B cell (primary cell): ENCODE measurements at regions not wholly inside any gene's neighbourhood (a gene's known extent, or its start where the extent isn't known, plus 50 kb on each side); places are given as distances from the start of the nearest gene placed in this dataset.

Experiments used
- ATAC-seq: fragments of 200-7000 bp; cut with Tn5 transposase; one replicate; pipeline ENCODE4 v1.10.0; 2021; ENCODE audit warnings: low read depth, mild to moderate bottlenecking, moderate number of reproducible peaks, moderate library complexity
- CTCF ChIA-PET: fragments of 350-600 bp; sonication (Branson Sonifier 250); formaldehyde crosslinking; loops from one replicate; lab custom pipeline; 2021; ENCODE audit warnings: antibody characterized with exemption, inconsistent platforms; lab: Charles Lee
- POLR2A ChIA-PET: fragments of 350-600 bp; sonication (Branson Sonifier 250); formaldehyde crosslinking; loops from one replicate; lab custom pipeline; 2021; ENCODE audit warnings: antibody characterized with exemption; lab: Charles Lee
- DNase-seq: peaks from one replicate; pipeline ENCODE4 v3.0.0; 2013
- H2AFZ ChIP-seq: 2 replicates; pipeline ENCODE4 v1.6.1; 2012; ENCODE audit warnings: mild to moderate bottlenecking, low read depth, low read length; ENCODE audit not compliant: insufficient read depth, poor library complexity, severe bottlenecking
- H3K27ac ChIP-seq, 2 donors: 1 replicate in 1 of 2; 2 replicates in 1 of 2; pipeline ENCODE4 v1.5.1; 2012 to 2013; ENCODE audit warnings: low read length in 2 of 2, mild to moderate bottlenecking in 2 of 2, moderate library complexity in 1 of 2
- H3K27me3 ChIP-seq, 4 experiments: fragments of 200-600 bp in 1 of 4; sonication (generic) in 1 of 4; replicated peaks in 1 of 4; 1 replicate in 2 of 4; 2 replicates in 2 of 4; pipeline versions ENCODE4 v1.6.1 to v1.7.0; 2013 to 2016; ENCODE audit warnings: low read length in 3 of 4, mild to moderate bottlenecking in 2 of 4, mixed read lengths in 1 of 4, moderate library complexity in 1 of 4; ENCODE audit not compliant: insufficient read depth in 4 of 4, control insufficient read depth in 3 of 4; ENCODE audit errors: control extremely low read depth in 1 of 4
- H3K36me3 ChIP-seq, 2 experiments: replicated peaks in 1 of 2; 1 replicate in 1 of 2; 2 replicates in 1 of 2; pipeline versions ENCODE4 v1.6.1 to v1.7.1; 2013; ENCODE audit warnings: low read length in 1 of 2; ENCODE audit not compliant: insufficient read depth in 2 of 2, control insufficient read depth in 1 of 2; ENCODE audit errors: control extremely low read depth in 1 of 2, extremely low read depth in 1 of 2
- H3K4me1 ChIP-seq, 2 donors: fragments of 200-600 bp in 1 of 2; sonication (generic) in 1 of 2; 1 replicate in 1 of 2; 2 replicates in 1 of 2; pipeline versions ENCODE4 v1.5.1 to v1.6.1; 2013 to 2017; ENCODE audit warnings: low read length in 2 of 2; ENCODE audit not compliant: control insufficient read depth in 2 of 2, insufficient read depth in 2 of 2
- H3K4me2 ChIP-seq: replicated peaks from 2 replicates; pipeline ENCODE3; 2012; ENCODE audit warnings: mild to moderate bottlenecking, low read depth, low read length; ENCODE audit not compliant: poor library complexity, severe bottlenecking
- H3K4me3 ChIP-seq, 5 experiments: fragments of 200-600 bp in 1 of 5; sonication (generic) in 1 of 5; 1 replicate in 3 of 5; 2 replicates in 2 of 5; pipeline versions ENCODE4 v1.5.1 to v1.7.0; 2011 to 2016; ENCODE audit warnings: low read length in 4 of 5, mild to moderate bottlenecking in 4 of 5, low read depth in 2 of 5, control low read depth in 1 of 5, moderate library complexity in 1 of 5; ENCODE audit not compliant: insufficient read depth in 1 of 5; ENCODE audit errors: control extremely low read depth in 1 of 5, extremely low read depth in 1 of 5
- H3K79me2 ChIP-seq: fragments of 200-600 bp; sonication (generic); one replicate; pipeline ENCODE4 v1.6.0; 2016; ENCODE audit warnings: low read length; ENCODE audit not compliant: control insufficient read depth, insufficient read depth
- H3K9ac ChIP-seq: fragments of 200-600 bp; sonication (generic); 2 replicates; pipeline ENCODE4 v1.6.1; 2017; ENCODE audit warnings: mild to moderate bottlenecking, low read length, moderate library complexity
- H3K9me3 ChIP-seq, 3 donors: one replicate each; pipeline versions ENCODE4 v1.6.1 to v1.7.1; 2013; ENCODE audit warnings: low read length in 2 of 3; ENCODE audit not compliant: control insufficient read depth in 2 of 3, insufficient read depth in 1 of 3; ENCODE audit errors: control extremely low read depth in 1 of 3
- H4K20me1 ChIP-seq: 2 replicates; pipeline ENCODE4 v1.6.0; 2012; ENCODE audit warnings: mild to moderate bottlenecking, low read length; ENCODE audit not compliant: insufficient read depth, control insufficient read depth, poor library complexity, severe bottlenecking
- H3K27ac Mint-ChIP-seq: one replicate; pipeline ENCODE4 v1.8.0; 2021; ENCODE audit warnings: mixed read lengths
- H3K27me3 Mint-ChIP-seq: one replicate; pipeline ENCODE4 v1.8.0; 2021; ENCODE audit warnings: mixed read lengths
- H3K4me1 Mint-ChIP-seq: one replicate; pipeline ENCODE4 v1.8.0; 2021; ENCODE audit warnings: mixed read lengths
- H3K4me3 Mint-ChIP-seq: one replicate; pipeline ENCODE4 v1.8.0; 2021; ENCODE audit warnings: mixed read lengths
- H3K9me3 Mint-ChIP-seq: one replicate; pipeline ENCODE4 v1.8.0; 2022; ENCODE audit warnings: mixed read lengths; ENCODE audit not compliant: insufficient read depth
- EZH2 ChIP-seq: IDR thresholded peaks from 2 replicates; pipeline ENCODE4 v1.6.1; 2012; ENCODE audit warnings: borderline replicate concordance, low read depth, mild to moderate bottlenecking, moderate library complexity, low read length; ENCODE audit not compliant: insufficient read depth, poor library complexity, severe bottlenecking
- WGBS: methylation state at CpG from one replicate; pipeline ENCODE4 v1.1.5; 2013; ENCODE audit warnings: missing lambda C conversion rate; ENCODE audit not compliant: insufficient coverage; 5-methylcytosine and 5-hydroxymethylcytosine counted together
- intact Hi-C: fragments of 100-400 bp; cut with micrococcal nuclease; formaldehyde crosslinking; loops from one replicate; pipeline ENCODE4 v1.10.0; 2022
- TF ChIP-seq, protein P1 (sequence below): fragments of 200-600 bp; IDR thresholded peaks from one replicate; pipeline ENCODE4 v1.8.0; 2022; ENCODE audit warnings: antibody characterized with exemption, mild to moderate bottlenecking

GRCh38 chr2:22397847-22398246 is 987.1 kb upstream of the KLHL29 start:
- Histone ChIP-seq H4K20me1 (no peaks in the 10 kb centered on the region), H3K9ac (no peak overlapping the region), H3K4me2 (no peak overlapping the region), H2AFZ (no peak overlapping the region), H3K27me3 (no peaks in the 10 kb centered on the region), H3K79me2 (no peaks in the 10 kb centered on the region), H3K9me3 (no peaks in the 10 kb centered on the region), H3K4me1 (no peaks in the 10 kb centered on the region), H3K4me3 (no peak overlapping the region), H3K27ac (no peak overlapping the region), H3K36me3 (no peaks in the 10 kb centered on the region)
- no peak for ATAC-seq
- no peaks in the 10 kb centered on the region for H3K4me1 Mint-ChIP-seq
- intact Hi-C loops: no loop called here
- TF ChIP-seq, protein P1, sequence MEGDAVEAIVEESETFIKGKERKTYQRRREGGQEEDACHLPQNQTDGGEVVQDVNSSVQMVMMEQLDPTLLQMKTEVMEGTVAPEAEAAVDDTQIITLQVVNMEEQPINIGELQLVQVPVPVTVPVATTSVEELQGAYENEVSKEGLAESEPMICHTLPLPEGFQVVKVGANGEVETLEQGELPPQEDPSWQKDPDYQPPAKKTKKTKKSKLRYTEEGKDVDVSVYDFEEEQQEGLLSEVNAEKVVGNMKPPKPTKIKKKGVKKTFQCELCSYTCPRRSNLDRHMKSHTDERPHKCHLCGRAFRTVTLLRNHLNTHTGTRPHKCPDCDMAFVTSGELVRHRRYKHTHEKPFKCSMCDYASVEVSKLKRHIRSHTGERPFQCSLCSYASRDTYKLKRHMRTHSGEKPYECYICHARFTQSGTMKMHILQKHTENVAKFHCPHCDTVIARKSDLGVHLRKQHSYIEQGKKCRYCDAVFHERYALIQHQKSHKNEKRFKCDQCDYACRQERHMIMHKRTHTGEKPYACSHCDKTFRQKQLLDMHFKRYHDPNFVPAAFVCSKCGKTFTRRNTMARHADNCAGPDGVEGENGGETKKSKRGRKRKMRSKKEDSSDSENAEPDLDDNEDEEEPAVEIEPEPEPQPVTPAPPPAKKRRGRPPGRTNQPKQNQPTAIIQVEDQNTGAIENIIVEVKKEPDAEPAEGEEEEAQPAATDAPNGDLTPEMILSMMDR: no peak
- no peak for TF ChIP-seq EZH2
- no CpG with 5 or more reads among the region's 2 CpGs for WGBS
- DNase-seq: no peak
- ChIA-PET POLR2A (no interaction called here), CTCF (no interaction called here)
- H3K9me3 Mint-ChIP-seq: no peaks in the 10 kb centered on the region
- H3K27ac Mint-ChIP-seq: no peak overlapping the region
- no peaks in the 10 kb centered on the region for H3K27me3 Mint-ChIP-seq
- H3K4me3 Mint-ChIP-seq: no peak overlapping the region

DNA sequence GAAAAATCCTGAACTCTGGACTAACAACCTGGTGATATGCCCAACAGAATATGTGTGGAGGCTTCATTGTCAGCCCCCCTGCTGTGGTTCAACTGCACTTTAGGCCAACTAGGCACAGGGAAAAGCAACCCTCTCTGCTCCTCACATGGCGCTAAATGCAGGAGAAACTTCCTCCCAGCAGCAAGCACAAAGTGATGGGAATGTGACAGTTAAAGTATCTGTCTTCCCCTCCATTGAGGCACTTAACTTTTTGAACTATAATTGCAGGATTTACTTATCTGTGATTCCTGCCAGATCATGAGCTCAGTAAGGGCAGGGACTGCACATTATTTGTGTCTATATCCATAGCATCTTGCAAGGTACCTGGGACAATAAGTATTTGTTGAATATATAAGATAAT is 981.2 kb upstream of the KLHL29 start:
- no peak overlapping the region for H3K27ac ChIP-seq
- TF ChIP-seq, protein P1: no peak
- TF ChIP-seq EZH2: no peak
- H3K9ac ChIP-seq: no peak overlapping the region
- Mint-ChIP-seq H3K4me3 (no peak overlapping the region), H3K27me3 (no peaks in the 10 kb centered on the region), H3K27ac (no peak overlapping the region), H3K9me3 (no peaks in the 10 kb centered on the region), H3K4me1 (peaks cover 2% of the 10 kb centered on the region)
- no peaks in the 10 kb centered on the region for H3K27me3 ChIP-seq
- H3K79me2 ChIP-seq: no peaks in the 10 kb centered on the region
- no peaks in the 10 kb centered on the region for H3K36me3 ChIP-seq
- no CpG with 5 or more reads among the region's 1 CpG for WGBS
- DNase-seq: no peak
- ATAC-seq: no peak
- no peaks in the 10 kb centered on the region for H3K4me1 ChIP-seq
- no peak overlapping the region for H2AFZ ChIP-seq
- intact Hi-C loops: no loop called here
- H4K20me1 ChIP-seq: no peaks in the 10 kb centered on the region
- no peak overlapping the region for H3K4me2 ChIP-seq
- no peak overlapping the region for H3K4me3 ChIP-seq
- ChIA-PET POLR2A (no interaction called here), CTCF (no interaction called here)
- H3K9me3 ChIP-seq: no peaks in the 10 kb centered on the region
